Fibroblast of the aortic adventitia (primary cell): ENCODE measurements at regions not wholly inside any gene's neighbourhood (a gene's known extent, or its start where the extent isn't known, plus 50 kb on each side); places are given as distances from the start of the nearest gene placed in this dataset.

Experiments
- DNase-seq: peaks from one replicate; pipeline ENCODE4 v3.0.0-alpha.2; 2010; ENCODE audit warnings: low read depth
- H3K4me3 ChIP-seq: 2 replicates; pipeline ENCODE4 v1.5.1; 2011; ENCODE audit warnings: low read depth, mild to moderate bottlenecking, control low read depth, low read length, moderate library complexity
- TF ChIP-seq, protein P1 (sequence below): IDR thresholded peaks from 2 replicates; pipeline ENCODE4 v1.5.1; 2011; ENCODE audit warnings: mild to moderate bottlenecking, low read length, control low read depth, inconsistent platforms; ENCODE audit not compliant: insufficient read depth

DNA sequence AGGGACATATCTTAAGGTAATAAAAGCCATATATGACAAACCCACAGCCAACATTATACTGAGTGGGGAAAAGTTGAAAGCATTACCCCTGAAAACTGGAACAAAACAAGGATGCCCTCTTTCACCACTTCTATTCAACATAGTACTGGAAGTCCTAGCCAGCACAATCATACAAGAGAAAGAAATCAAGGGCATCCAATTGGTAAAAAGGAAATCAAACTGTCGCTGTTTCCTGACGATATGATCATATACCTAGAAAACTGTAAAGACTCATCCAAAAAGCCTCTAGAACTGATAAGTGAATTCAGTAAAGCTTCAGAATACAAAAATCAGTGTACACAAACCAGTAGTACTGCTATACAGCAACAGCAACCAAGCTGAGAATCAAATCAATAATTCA is 53.8 kb upstream of the PSME4 start:
- TF ChIP-seq, protein P1, sequence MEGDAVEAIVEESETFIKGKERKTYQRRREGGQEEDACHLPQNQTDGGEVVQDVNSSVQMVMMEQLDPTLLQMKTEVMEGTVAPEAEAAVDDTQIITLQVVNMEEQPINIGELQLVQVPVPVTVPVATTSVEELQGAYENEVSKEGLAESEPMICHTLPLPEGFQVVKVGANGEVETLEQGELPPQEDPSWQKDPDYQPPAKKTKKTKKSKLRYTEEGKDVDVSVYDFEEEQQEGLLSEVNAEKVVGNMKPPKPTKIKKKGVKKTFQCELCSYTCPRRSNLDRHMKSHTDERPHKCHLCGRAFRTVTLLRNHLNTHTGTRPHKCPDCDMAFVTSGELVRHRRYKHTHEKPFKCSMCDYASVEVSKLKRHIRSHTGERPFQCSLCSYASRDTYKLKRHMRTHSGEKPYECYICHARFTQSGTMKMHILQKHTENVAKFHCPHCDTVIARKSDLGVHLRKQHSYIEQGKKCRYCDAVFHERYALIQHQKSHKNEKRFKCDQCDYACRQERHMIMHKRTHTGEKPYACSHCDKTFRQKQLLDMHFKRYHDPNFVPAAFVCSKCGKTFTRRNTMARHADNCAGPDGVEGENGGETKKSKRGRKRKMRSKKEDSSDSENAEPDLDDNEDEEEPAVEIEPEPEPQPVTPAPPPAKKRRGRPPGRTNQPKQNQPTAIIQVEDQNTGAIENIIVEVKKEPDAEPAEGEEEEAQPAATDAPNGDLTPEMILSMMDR: no peak
- DNase-seq: no peak
- no peak overlapping the region for H3K4me3 ChIP-seq

DNA sequence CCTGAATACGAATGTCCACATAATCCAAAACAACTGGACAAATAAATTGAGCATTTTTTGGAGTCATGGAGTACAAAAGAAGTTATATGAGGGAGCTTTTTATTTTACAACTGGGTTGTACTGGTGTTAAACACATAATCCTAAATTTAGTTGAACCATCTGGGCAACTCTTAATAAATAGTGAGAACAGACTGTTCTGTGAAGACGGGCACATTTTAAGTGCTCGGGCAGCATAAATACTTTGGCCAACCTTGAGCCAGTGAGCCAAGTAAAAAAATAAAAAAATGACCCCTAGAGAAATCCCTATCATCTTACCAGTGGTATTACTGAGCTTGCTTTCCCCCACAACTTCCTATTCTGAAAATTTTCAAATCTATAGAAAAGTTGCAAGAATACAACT is 50.9 kb upstream of the PSME4 start:
- H3K4me3 ChIP-seq: no peak overlapping the region
- TF ChIP-seq, protein P1: no peak
- no peak for DNase-seq

DNA sequence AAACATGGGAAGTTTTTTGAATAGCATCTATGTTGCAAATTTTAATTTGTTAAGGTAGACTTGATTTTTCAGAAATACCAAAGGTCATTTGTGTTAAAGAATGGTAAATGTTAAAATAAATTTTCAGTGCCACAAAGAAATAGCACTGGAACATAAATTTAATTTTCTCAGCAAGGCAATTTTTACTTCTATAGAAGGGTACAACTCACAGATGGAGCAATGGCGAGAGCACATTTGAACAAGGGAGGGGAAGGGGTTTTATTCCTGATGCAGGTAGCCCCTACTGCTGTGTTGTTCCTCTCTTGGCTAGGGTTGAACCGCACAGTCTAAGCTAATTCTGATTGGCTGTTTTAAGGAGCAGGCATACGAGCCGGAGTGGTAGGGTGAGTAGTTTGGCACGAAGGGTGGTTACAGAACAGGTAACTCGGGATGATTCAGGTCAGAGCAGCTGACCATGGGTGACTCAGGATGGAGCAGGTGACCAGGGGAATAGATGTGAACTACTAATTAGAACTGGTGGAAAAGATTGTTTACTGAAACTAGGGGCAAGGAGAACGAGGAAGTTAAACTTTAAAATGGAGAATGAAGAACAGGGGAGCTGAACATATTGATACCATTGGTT is 50.1 kb upstream of the PSME4 start:
- H3K4me3 ChIP-seq: no peak overlapping the region
- TF ChIP-seq, protein P1: no peak
- no peak for DNase-seq
